H1 (cell line): ENCODE measurements at regions not wholly inside any gene's neighbourhood (a gene's known extent, or its start where the extent isn't known, plus 50 kb on each side); places are given as distances from the start of the nearest gene placed in this dataset.

Experiments
- CTCF ChIA-PET: fragments of 300-600 bp; sonication (Branson Sonifier 250); formaldehyde crosslinking; loops from one replicate; lab custom pipeline; 2021; ENCODE audit not compliant: partially characterized antibody; lab: Charles Lee
- POLR2A ChIA-PET: fragments of 300-600 bp; sonication (Branson Sonifier 250); formaldehyde crosslinking; loops from one replicate; lab custom pipeline; 2021; ENCODE audit warnings: inconsistent platforms; ENCODE audit not compliant: partially characterized antibody; lab: Charles Lee
- DNase-seq, 2 experiments: peaks; one replicate each; pipeline versions ENCODE4 v3.0.0 to v3.0.0-alpha.2; 2010 to 2022; ENCODE audit warnings: low spot score in 2 of 2, low read depth in 1 of 2, mixed read lengths in 1 of 2
- FAIRE-seq: peaks from 2 replicates; lab custom pipeline; 2011; peaks lifted over from hg19 to GRCh38; lab: Jason Lieb, UNC
- H2AFZ ChIP-seq: 2 replicates; pipeline ENCODE4 v1.8.1; 2012; ENCODE audit warnings: low read length, inconsistent platforms
- H2AK5ac ChIP-seq: 2 replicates; pipeline ENCODE4 v1.6.1; 2013; ENCODE audit warnings: low read depth, low read length
- H2BK120ac ChIP-seq: replicated peaks from 2 replicates; pipeline ENCODE3; 2013; ENCODE audit warnings: low read depth, low read length, inconsistent platforms
- H2BK12ac ChIP-seq: 2 replicates; pipeline ENCODE4 v1.6.1; 2013; ENCODE audit warnings: low read depth, low read length
- H2BK15ac ChIP-seq: 2 replicates; pipeline ENCODE4 v1.6.1; 2013; ENCODE audit warnings: low read length
- H2BK20ac ChIP-seq: 2 replicates; pipeline ENCODE4 v1.6.1; 2013; ENCODE audit warnings: low read length
- H2BK5ac ChIP-seq: 2 replicates; pipeline ENCODE4 v1.6.1; 2013; ENCODE audit warnings: low read depth, low read length
- H3K14ac ChIP-seq: 2 replicates; pipeline ENCODE4 v1.6.1; 2013; ENCODE audit warnings: inconsistent platforms; ENCODE audit not compliant: insufficient read length
- H3K18ac ChIP-seq: 2 replicates; pipeline ENCODE4 v1.6.1; 2013; ENCODE audit warnings: low read length; ENCODE audit errors: extremely low read depth
- H3K23ac ChIP-seq: 2 replicates; pipeline ENCODE4 v1.6.1; 2013; ENCODE audit warnings: inconsistent platforms; ENCODE audit not compliant: insufficient read length
- H3K23me2 ChIP-seq: 2 replicates; pipeline ENCODE4 v1.6.1; 2013; ENCODE audit warnings: low read depth, low read length
- H3K27ac ChIP-seq: 2 replicates; pipeline ENCODE4 v1.6.1; 2011; ENCODE audit warnings: low read depth, low read length, inconsistent platforms
- H3K27me3 ChIP-seq, 4 experiments: replicated peaks in 1 of 4; 1 replicate in 1 of 4; 2 replicates in 3 of 4; pipeline versions ENCODE4 v1.6.1 to v1.8.1; 2011 to 2013; ENCODE audit warnings: low read length in 3 of 4, mild to moderate bottlenecking in 3 of 4, inconsistent platforms in 2 of 4, mixed read lengths in 2 of 4, moderate library complexity in 1 of 4; ENCODE audit not compliant: control insufficient read depth in 3 of 4, insufficient read depth in 3 of 4; ENCODE audit errors: extremely low read depth in 1 of 4
- H3K36me3 ChIP-seq, 4 experiments: 2 replicates each; pipeline versions ENCODE4 v1.6.1 to v1.8.1; 2011 to 2013; ENCODE audit warnings: mild to moderate bottlenecking in 4 of 4, low read length in 3 of 4, moderate library complexity in 2 of 4, control low read depth in 1 of 4, inconsistent platforms in 1 of 4; ENCODE audit not compliant: insufficient read depth in 4 of 4, control insufficient read depth in 2 of 4
- H3K4ac ChIP-seq: replicated peaks from 2 replicates; pipeline ENCODE3; 2013; ENCODE audit warnings: low read length, low read depth, mixed read lengths, inconsistent platforms; ENCODE audit not compliant: insufficient read length
- H3K4me1 ChIP-seq, 4 experiments: replicated peaks in 1 of 4; 1 replicate in 1 of 4; 2 replicates in 3 of 4; pipeline versions ENCODE4 v1.6.1 to v1.8.1; 2011 to 2013; ENCODE audit warnings: low read length in 3 of 4, inconsistent platforms in 2 of 4, mixed read lengths in 1 of 4; ENCODE audit not compliant: insufficient read depth in 4 of 4, control insufficient read depth in 3 of 4
- H3K4me2 ChIP-seq, 2 experiments: 2 replicates each; pipeline versions ENCODE4 v1.6.1 to v1.8.1; 2011 to 2013; ENCODE audit warnings: low read depth in 2 of 2, low read length in 2 of 2, control low read depth in 1 of 2, inconsistent platforms in 1 of 2, mild to moderate bottlenecking in 1 of 2; ENCODE audit not compliant: insufficient read depth in 1 of 2
- H3K4me3 ChIP-seq, 4 experiments: fragments of 200-600, 300-600 bp in 1 of 4; sonication (generic), shearing (Covaris generic), sonication (Bioruptor Twin) in 1 of 4; 2 replicates each; pipeline versions ENCODE4 v1.5.1 to v1.8.1; 2011 to 2016; ENCODE audit warnings: low read length in 4 of 4, low read depth in 3 of 4, control low read depth in 2 of 4, inconsistent platforms in 2 of 4, mild to moderate bottlenecking in 2 of 4, mixed read lengths in 1 of 4, moderate library complexity in 1 of 4; ENCODE audit not compliant: insufficient read depth in 2 of 4; ENCODE audit errors: extremely low read depth in 1 of 4
- H3K56ac ChIP-seq: replicated peaks from 2 replicates; pipeline ENCODE3; 2013; ENCODE audit warnings: low read depth, mild to moderate bottlenecking, mixed read lengths, low read length, inconsistent platforms; ENCODE audit not compliant: insufficient read length
- H3K79me1 ChIP-seq: 2 replicates; pipeline ENCODE4 v1.6.1; 2013; ENCODE audit warnings: low read depth, low read length, control low read depth
- H3K79me2 ChIP-seq, 2 experiments: 2 replicates each; pipeline versions ENCODE4 v1.6.1 to v1.8.1; 2012 to 2013; ENCODE audit warnings: low read length in 2 of 2, mild to moderate bottlenecking in 2 of 2, inconsistent platforms in 1 of 2; ENCODE audit not compliant: insufficient read depth in 2 of 2, control insufficient read depth in 1 of 2
- H3K9ac ChIP-seq, 4 experiments: replicated peaks in 1 of 4; 1 replicate in 1 of 4; 2 replicates in 3 of 4; pipeline versions ENCODE4 v1.6.1 to v1.8.1; 2011 to 2013; ENCODE audit warnings: low read depth in 3 of 4, low read length in 3 of 4, control low read depth in 2 of 4, mild to moderate bottlenecking in 2 of 4, moderate library complexity in 2 of 4, inconsistent platforms in 1 of 4; ENCODE audit errors: extremely low read depth in 1 of 4
- H3K9me3 ChIP-seq, 2 experiments: 2 replicates each; pipeline versions ENCODE4 v1.6.1 to v1.8.1; 2012 to 2013; ENCODE audit warnings: mild to moderate bottlenecking in 2 of 2, moderate library complexity in 2 of 2, control low read depth in 1 of 2, inconsistent platforms in 1 of 2, low read depth in 1 of 2, low read length in 1 of 2, mixed read lengths in 1 of 2; ENCODE audit not compliant: insufficient read depth in 2 of 2
- H4K20me1 ChIP-seq, 2 experiments: replicated peaks in 1 of 2; 2 replicates each; pipeline versions ENCODE3 to v1.8.1; 2011 to 2013; ENCODE audit warnings: inconsistent platforms in 2 of 2, low read length in 2 of 2, mild to moderate bottlenecking in 1 of 2; ENCODE audit not compliant: insufficient read depth in 2 of 2, control insufficient read depth in 1 of 2
- H4K5ac ChIP-seq: 2 replicates; pipeline ENCODE4 v1.6.1; 2013; ENCODE audit warnings: low read length, low read depth, mixed read lengths, inconsistent platforms; ENCODE audit not compliant: insufficient read length
- H4K8ac ChIP-seq: 2 replicates; pipeline ENCODE4 v1.8.0; 2013; ENCODE audit warnings: mild to moderate bottlenecking, moderate library complexity, low read length, inconsistent platforms; ENCODE audit not compliant: insufficient read depth; ENCODE audit errors: extremely low read depth
- H4K91ac ChIP-seq: replicated peaks from 2 replicates; pipeline ENCODE3; 2013; ENCODE audit warnings: low read length, mixed read lengths, inconsistent platforms; ENCODE audit not compliant: insufficient read length
- CHD1 ChIP-seq: IDR thresholded peaks from 2 replicates; pipeline ENCODE4 v1.6.1; 2012; ENCODE audit warnings: low read depth, low read length, improper control_type of control experiment
- HDAC6 ChIP-seq: IDR thresholded peaks from one replicate; pipeline ENCODE4 v1.7.1; 2012; ENCODE audit warnings: low read depth, mild to moderate bottlenecking, inconsistent platforms, low read length, moderate library complexity
- RAD21 ChIP-seq, 2 experiments: IDR thresholded peaks in 1 of 2; conservative IDR thresholded peaks in 1 of 2; 2 replicates each; pipeline ENCODE4 v1.6.1; 2011; ENCODE audit warnings: low read depth in 2 of 2, low read length in 2 of 2, improper control_type of control experiment in 1 of 2, inconsistent platforms in 1 of 2, mild to moderate bottlenecking in 1 of 2, moderate library complexity in 1 of 2
- WGBS, 2 experiments: shearing (Covaris generic) in 1 of 2; methylation state at CpG; one replicate each; pipeline versions ENCODE4 v1.1.6 to v1.1.7; 2013 to 2015; ENCODE audit warnings: low lambda C conversion rate in 2 of 2, mixed read lengths in 2 of 2, inconsistent platforms in 1 of 2, low coverage in 1 of 2, missing lambda C conversion rate in 1 of 2; ENCODE audit not compliant: insufficient replicate concordance in 2 of 2, insufficient coverage in 1 of 2, insufficient read length in 1 of 2; ENCODE audit errors: extremely low coverage in 1 of 2, missing lambda C conversion rate in 1 of 2; 5-methylcytosine and 5-hydroxymethylcytosine counted together

DNA sequence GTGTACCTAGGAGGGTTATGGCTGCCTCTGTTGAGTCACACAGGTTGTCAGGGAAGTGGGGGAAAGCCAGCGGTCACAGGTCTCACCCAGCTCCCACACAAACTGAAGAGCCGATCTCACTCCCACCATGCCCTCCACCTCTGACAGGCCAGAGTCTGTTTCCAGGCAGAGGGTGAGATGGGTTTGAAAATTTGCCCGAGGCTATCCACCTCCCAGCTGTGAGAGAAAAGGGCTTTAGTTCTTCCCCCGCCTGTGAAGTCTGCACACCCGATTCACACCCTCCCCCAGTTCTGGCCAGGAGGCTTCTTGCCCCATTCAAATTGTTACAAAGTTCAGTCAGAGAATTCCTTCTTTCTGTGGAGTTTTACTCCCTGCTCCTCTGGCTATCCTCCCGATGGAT is 446.9 kb downstream of the EDEM1 start:
- no peaks in the 10 kb centered on the region for H3K27me3 ChIP-seq
- H4K20me1 ChIP-seq = no peaks in the 10 kb centered on the region
- no peak overlapping the region for H2BK12ac ChIP-seq
- ChIA-PET POLR2A (no interaction called here), CTCF (interaction anchor here (0.9 to 2.3 kb wide), 4 partner anchors 11 to 402 kb away, joined by 3 to 7 read pairs (median 5); no protein-coding TSS in a partner anchor)
- H2BK5ac ChIP-seq = no peak overlapping the region
- H3K9ac ChIP-seq = no peak overlapping the region
- H3K79me2 ChIP-seq = no peaks in the 10 kb centered on the region
- H3K23me2 ChIP-seq = no peaks in the 10 kb centered on the region
- no peak overlapping the region for H3K23ac ChIP-seq
- no peak overlapping the region for H4K5ac ChIP-seq
- WGBS, 2 experiments = 94% methylated on average over 6 of the region's 6 CpGs; no CpG with 5 or more reads in 1 of the 2 experiments
- no peak overlapping the region for H4K91ac ChIP-seq
- no peak overlapping the region for H3K4me3 ChIP-seq
- H3K4me1 ChIP-seq = peaks cover 0 to 4% (median under 1%) of the 10 kb centered on the region in 4 experiments; a peak in 2 of 7 replicates
- no peak overlapping the region for H3K4me2 ChIP-seq
- H2AK5ac ChIP-seq = no peak overlapping the region
- H2BK120ac ChIP-seq = no peak overlapping the region
- no peak overlapping the region for H2BK15ac ChIP-seq
- H3K9me3 ChIP-seq = 0 out of 4 replicates have a peak, but pooled peaks cover 0 to 4% of the 10 kb centered on the region in 2 experiments
- no peak overlapping the region for H3K14ac ChIP-seq
- no peak for DNase-seq
- no peak overlapping the region; the same call in 1 of the 2 replicates for H2AFZ ChIP-seq
- no peaks in the 10 kb centered on the region for H3K36me3 ChIP-seq
- no peak overlapping the region for H3K18ac ChIP-seq
- no peak overlapping the region for H4K8ac ChIP-seq
- no peak overlapping the region for H3K56ac ChIP-seq
- H2BK20ac ChIP-seq = no peak overlapping the region
- FAIRE-seq = no peak
- H3K27ac ChIP-seq = no peak overlapping the region
- H3K4ac ChIP-seq = no peak overlapping the region
- no peaks in the 10 kb centered on the region for H3K79me1 ChIP-seq
- TF ChIP-seq RAD21 (IDR thresholded peaks at IDR 0.05 in 1 of 2, conservative IDR thresholded peaks at IDR 0.05 in 1 of 2; ENCODE audit: low read depth in 2 of 2, low read length in 2 of 2) (no peak), CHD1 (no peak), HDAC6 (no peak)
